MM.1S (cell line): ENCODE measurements at regions not wholly inside any gene's neighbourhood (a gene's known extent, or its start where the extent isn't known, plus 50 kb on each side); places are given as distances from the start of the nearest gene placed in this dataset.

Source experiments
- DNase-seq: peaks from one replicate; pipeline ENCODE4 v3.0.0-alpha.2; 2015
- H2AFZ ChIP-seq: fragments of 300-600 bp; sonication (generic); 2 replicates; pipeline ENCODE4 v1.6.0; 2016; ENCODE audit warnings: antibody characterized with exemption, low read length
- H3F3A ChIP-seq: fragments of 300-600 bp; sonication (generic); 2 replicates; pipeline ENCODE4 v1.6.1; 2016; ENCODE audit warnings: mild to moderate bottlenecking, antibody characterized with exemption, low read length, moderate library complexity, mixed read lengths; ENCODE audit not compliant: insufficient read depth
- H3K27ac ChIP-seq: fragments of 300-600 bp; sonication (generic); 2 replicates; pipeline ENCODE4 v1.5.1; 2016; ENCODE audit warnings: mild to moderate bottlenecking, low read length
- H3K27me3 ChIP-seq: fragments of 300-600 bp; sonication (generic); replicated peaks from 2 replicates; pipeline ENCODE4 v1.6.0; 2016; ENCODE audit warnings: low read length; ENCODE audit not compliant: insufficient read depth
- H3K36me3 ChIP-seq: fragments of 300-600 bp; sonication (generic); replicated peaks from 2 replicates; pipeline ENCODE4 v1.6.1; 2016; ENCODE audit warnings: mild to moderate bottlenecking, low read length, mixed read lengths; ENCODE audit not compliant: insufficient read depth
- H3K4me1 ChIP-seq: fragments of 300-600 bp; sonication (generic); 2 replicates; pipeline ENCODE4 v1.6.1; 2016; ENCODE audit warnings: low read length, mixed read lengths
- H3K4me2 ChIP-seq: fragments of 300-600 bp; sonication (generic); 2 replicates; pipeline ENCODE4 v1.6.0; 2016; ENCODE audit warnings: low read depth, low read length
- H3K4me3 ChIP-seq: fragments of 300-600 bp; sonication (generic); 2 replicates; pipeline ENCODE4 v1.5.1; 2016; ENCODE audit warnings: low read length, mixed read lengths
- H3K79me2 ChIP-seq: fragments of 300-600 bp; sonication (generic); 2 replicates; pipeline ENCODE4 v1.6.1; 2016; ENCODE audit warnings: mixed run types, low read length, mixed read lengths
- H3K9ac ChIP-seq: fragments of 300-600 bp; sonication (generic); 2 replicates; pipeline ENCODE4 v1.6.1; 2016; ENCODE audit warnings: low read length, mixed read lengths
- H3K9me2 ChIP-seq: fragments of 300-600 bp; sonication (generic); replicated peaks from 2 replicates; pipeline ENCODE4 v1.6.1; 2016; ENCODE audit warnings: mild to moderate bottlenecking, low read length, mixed read lengths; ENCODE audit not compliant: insufficient read depth
- H3K9me3 ChIP-seq: fragments of 300-600 bp; sonication (generic); replicated peaks from 2 replicates; pipeline ENCODE4 v1.6.1; 2016; ENCODE audit warnings: mild to moderate bottlenecking, low read length, mixed read lengths; ENCODE audit not compliant: insufficient read depth
- H4K20me1 ChIP-seq: fragments of 300-600 bp; sonication (generic); 2 replicates; pipeline ENCODE4 v1.6.1; 2016; ENCODE audit warnings: mild to moderate bottlenecking, low read length, moderate library complexity, mixed read lengths; ENCODE audit not compliant: insufficient read depth
- CTCF ChIP-seq: fragments of 300-600 bp; sonication (generic); IDR thresholded peaks from 2 replicates; pipeline ENCODE4 v1.5.1; 2016; ENCODE audit warnings: antibody characterized with exemption, low read length, mixed read lengths
- EZH2 ChIP-seq: fragments of 300-600 bp; sonication (generic); optimal IDR thresholded peaks from 2 replicates; pipeline ENCODE3; 2017; ENCODE audit warnings: low read depth, mild to moderate bottlenecking, antibody characterized with exemption, low read length, mixed read lengths
- EZH2phosphoT487 ChIP-seq: fragments of 300-600 bp; sonication (generic); IDR thresholded peaks from 2 replicates; pipeline ENCODE4 v1.6.1; 2018; ENCODE audit warnings: antibody characterized with exemption, low read length

- Histone ChIP-seq H3K9ac (no peak overlapping the region), H3K9me2 (no peaks in the 10 kb centered on the region), H3K4me3 (no peak overlapping the region), H3K36me3 (no peaks in the 10 kb centered on the region), H3K9me3 (no peaks in the 10 kb centered on the region), H3K4me1 (no peaks in the 10 kb centered on the region), H2AFZ (no peak overlapping the region), H3K4me2 (no peak overlapping the region), H3F3A (no peaks in the 10 kb centered on the region), H3K27me3 (no peaks in the 10 kb centered on the region), H3K27ac (no peak overlapping the region), H4K20me1 (no peaks in the 10 kb centered on the region), H3K79me2 (no peaks in the 10 kb centered on the region)
- no peak for DNase-seq
- no peak for TF ChIP-seq EZH2phosphoT487
- TF ChIP-seq CTCF = no peak
- no peak for TF ChIP-seq EZH2
Measured at GRCh38 chr18:32595832-32596231, 125.2 kb upstream of the GAREM1 start.

- H3K79me2 ChIP-seq = no peaks in the 10 kb centered on the region
- H3K9me2 ChIP-seq = no peaks in the 10 kb centered on the region
- H2AFZ ChIP-seq = no peak overlapping the region
- H3K4me3 ChIP-seq = no peak overlapping the region
- H4K20me1 ChIP-seq = no peaks in the 10 kb centered on the region
- H3K9ac ChIP-seq = no peak overlapping the region
- TF ChIP-seq CTCF = no peak
- TF ChIP-seq EZH2phosphoT487 = no peak
- no peak for TF ChIP-seq EZH2
- no peaks in the 10 kb centered on the region for H3K27me3 ChIP-seq
- H3K9me3 ChIP-seq = no peaks in the 10 kb centered on the region
- no peaks in the 10 kb centered on the region for H3F3A ChIP-seq
- no peak overlapping the region for H3K27ac ChIP-seq
- no peaks in the 10 kb centered on the region for H3K36me3 ChIP-seq
- no peak overlapping the region for H3K4me2 ChIP-seq
- DNase-seq = no peak
- no peaks in the 10 kb centered on the region for H3K4me1 ChIP-seq
Measured at GRCh38 chr18:32588191-32588590, 117.5 kb upstream of the GAREM1 start.

- H3K9me2 ChIP-seq = no peaks in the 10 kb centered on the region
- no peak overlapping the region for H2AFZ ChIP-seq
- no peak overlapping the region for H3K4me3 ChIP-seq
- H3K4me1 ChIP-seq = no peaks in the 10 kb centered on the region
- H4K20me1 ChIP-seq = no peaks in the 10 kb centered on the region
- DNase-seq = no peak
- H3K27me3 ChIP-seq = no peaks in the 10 kb centered on the region
- no peak overlapping the region for H3K4me2 ChIP-seq
- no peak overlapping the region for H3K9ac ChIP-seq
- TF ChIP-seq CTCF = no peak
- no peak for TF ChIP-seq EZH2phosphoT487
- TF ChIP-seq EZH2 = no peak
- H3K9me3 ChIP-seq = no peaks in the 10 kb centered on the region
- H3K79me2 ChIP-seq = no peaks in the 10 kb centered on the region
- H3K27ac ChIP-seq = no peak overlapping the region
- no peaks in the 10 kb centered on the region for H3K36me3 ChIP-seq
- H3F3A ChIP-seq = no peaks in the 10 kb centered on the region
Measured at GRCh38 chr18:32583431-32583830, 112.7 kb upstream of the GAREM1 start.
